GM19351 (cell line): ENCODE measurements at regions not wholly inside any gene's neighbourhood (a gene's known extent, or its start where the extent isn't known, plus 50 kb on each side); places are given as distances from the start of the nearest gene placed in this dataset.

Experiments used
- ATAC-seq: cut with Tn5 transposase; IDR thresholded peaks from one replicate; pipeline ENCODE4 v1.9.1; 2021; ENCODE audit warnings: mild to moderate bottlenecking, moderate library complexity; ENCODE audit not compliant: unreplicated experiment

DNA sequence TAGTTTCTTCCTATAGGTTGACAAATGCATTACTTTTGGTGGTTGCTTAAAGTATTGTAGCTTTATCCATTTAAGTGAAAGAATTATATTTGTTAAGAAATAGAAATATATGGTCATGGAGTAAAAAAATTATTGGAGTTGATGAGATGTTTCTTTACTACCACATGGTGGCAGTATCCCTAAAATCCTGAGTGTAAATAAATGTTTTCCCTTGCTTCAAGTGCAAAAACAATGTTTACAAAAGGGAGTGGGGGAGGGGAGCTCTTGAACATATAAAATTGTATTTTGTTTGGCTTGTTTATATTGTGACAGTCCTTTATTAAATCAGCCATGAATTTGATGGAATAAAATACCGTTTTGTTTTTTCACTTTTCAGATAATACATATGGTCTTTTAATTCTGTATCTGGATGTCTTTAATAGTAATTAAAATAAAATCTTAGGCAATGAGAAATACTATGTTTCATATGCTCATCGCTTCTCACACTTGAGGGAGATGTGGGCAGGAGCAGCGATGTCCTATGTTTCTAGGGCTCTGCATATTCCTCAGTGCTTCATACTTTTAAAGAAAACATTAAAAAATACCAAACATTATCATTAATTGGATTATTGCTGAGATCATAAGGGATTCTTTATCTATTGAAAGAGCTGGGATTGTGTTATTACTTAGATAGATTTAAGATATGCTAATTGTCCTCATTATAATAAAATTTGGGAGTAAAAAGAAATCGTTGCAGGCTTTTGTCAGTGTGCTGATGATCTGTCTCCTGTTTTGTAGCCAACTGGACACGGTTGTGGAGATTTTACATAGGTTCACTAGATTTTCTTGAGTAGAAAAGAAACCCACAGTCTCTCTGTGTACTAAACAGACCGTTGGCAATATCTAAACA, 349.7 kb downstream of the TUSC7 start:
- no peak for ATAC-seq

- no peak for ATAC-seq
Observed at GRCh38 chr3:117059956-117060270, 350.3 kb downstream of the TUSC7 start.

DNA sequence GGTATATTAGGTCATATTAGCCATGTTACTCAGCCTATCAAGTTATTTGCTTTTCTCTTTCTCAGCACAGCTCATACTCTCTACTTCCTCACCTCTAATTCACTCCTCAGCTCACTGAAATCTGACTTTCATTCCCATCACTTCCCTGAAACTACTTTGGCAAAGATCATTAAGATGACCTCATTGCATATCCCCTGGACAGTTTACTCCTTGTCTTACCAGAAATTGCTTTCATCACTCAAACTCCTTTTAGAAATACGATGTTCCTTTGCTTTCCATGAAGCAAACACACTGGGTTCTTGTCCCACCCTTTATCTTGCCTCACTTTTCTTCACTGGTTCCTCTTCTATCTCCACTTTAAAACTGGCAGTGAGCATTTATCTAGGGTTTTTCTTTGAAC, 354.4 kb downstream of the TUSC7 start:
- no peak for ATAC-seq

GRCh38 chr3:117068301-117068700, 358.7 kb downstream of the TUSC7 start:
- no peak for ATAC-seq

- ATAC-seq: no peak
Observed at GRCh38 chr3:117074826-117075225, 365.2 kb downstream of the TUSC7 start.

- ATAC-seq: no peak
Observed at GRCh38 chr3:117079997-117080396, 370.4 kb downstream of the TUSC7 start.

GRCh38 chr3:117080872-117081271, 371.3 kb downstream of the TUSC7 start:
- no peak for ATAC-seq

DNA sequence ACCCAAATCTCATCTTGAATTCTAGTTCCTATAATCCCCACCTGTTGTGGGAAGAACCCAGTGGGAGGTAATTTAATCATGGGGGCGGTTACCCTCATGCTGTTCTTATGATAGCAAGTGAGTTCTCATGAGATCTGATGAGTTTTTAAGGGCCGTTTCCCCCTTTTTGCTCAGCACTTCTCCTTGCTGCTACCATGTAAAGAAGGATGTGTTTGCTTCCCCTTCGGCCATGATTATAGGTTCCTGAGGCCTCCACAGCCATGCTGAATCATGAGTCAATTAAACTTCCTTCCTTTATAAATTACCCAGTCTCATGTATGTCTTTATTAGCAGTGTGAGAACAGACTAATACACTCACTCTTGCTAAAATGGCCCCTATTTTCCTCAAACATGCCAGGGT, 374.7 kb downstream of the TUSC7 start:
- no peak for ATAC-seq

DNA sequence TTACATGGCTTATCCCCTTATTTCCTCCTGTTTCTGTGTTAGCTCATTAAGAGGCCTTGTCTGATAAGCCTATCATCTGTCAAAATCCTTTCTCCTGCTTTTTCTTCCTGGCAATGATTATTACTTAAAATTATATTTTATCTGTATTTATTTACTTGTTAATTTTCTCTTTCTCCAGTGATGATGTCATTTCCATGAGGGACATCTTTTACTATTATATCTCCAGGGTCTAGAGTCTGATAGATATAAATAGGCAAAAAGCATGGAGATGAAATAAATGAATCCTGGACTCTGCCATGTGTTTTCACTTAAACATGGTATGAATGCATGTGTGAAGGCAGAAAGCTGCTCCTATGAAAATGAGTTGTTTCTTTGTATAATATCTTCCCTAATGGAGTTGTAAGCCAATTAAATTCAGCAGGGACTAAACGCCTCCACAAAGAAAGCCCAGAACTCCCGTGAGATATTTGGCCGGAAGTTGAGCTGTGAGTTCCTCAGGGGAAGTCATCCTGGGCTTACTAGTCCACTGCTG, 375.2 kb downstream of the TUSC7 start:
- no peak for ATAC-seq

GRCh38 chr3:117091676-117092075, 382.1 kb downstream of the TUSC7 start:
- ATAC-seq: no peak

- ATAC-seq: no peak
Observed at GRCh38 chr3:117096549-117096948, 387.0 kb downstream of the TUSC7 start.

DNA sequence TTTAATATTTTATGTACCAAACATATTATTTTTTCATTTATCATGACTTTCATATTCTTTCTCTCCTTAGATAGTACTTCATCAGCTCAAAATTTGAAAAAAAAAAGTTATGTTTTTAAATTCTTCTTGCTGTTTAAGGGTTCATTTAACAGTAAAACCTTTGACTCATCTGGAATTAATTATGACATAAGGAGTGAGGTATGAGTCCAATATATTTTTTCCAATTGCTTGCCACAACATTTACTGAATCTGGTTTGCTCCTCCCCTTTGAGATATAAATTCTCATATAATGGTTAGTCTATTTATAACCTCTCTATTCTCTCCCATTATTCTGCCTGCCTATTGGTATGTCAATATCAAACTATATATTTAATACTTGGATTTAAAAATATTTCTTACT, 387.8 kb downstream of the TUSC7 start:
- no peak for ATAC-seq

DNA sequence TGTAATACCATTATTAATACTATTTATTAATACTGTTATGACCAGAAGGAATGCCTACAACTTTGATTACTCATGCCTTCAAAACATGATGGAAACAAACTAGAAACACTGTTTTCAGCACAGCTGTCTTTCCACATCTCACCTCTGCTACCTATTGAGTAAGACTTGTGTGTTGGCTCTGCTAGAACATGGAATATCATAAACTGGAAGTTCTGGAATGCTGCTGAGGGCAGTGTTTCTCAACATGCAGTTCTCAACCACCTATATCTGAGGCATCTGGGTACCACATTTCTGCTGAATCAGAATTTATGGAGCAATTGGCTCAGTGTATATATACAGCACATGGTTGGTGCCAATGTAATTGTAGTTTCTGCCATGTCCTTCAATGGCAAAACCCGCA, 392.1 kb downstream of the TUSC7 start:
- ATAC-seq: no peak

- no peak for ATAC-seq
Observed at GRCh38 chr3:117102426-117102825, 392.8 kb downstream of the TUSC7 start.

DNA sequence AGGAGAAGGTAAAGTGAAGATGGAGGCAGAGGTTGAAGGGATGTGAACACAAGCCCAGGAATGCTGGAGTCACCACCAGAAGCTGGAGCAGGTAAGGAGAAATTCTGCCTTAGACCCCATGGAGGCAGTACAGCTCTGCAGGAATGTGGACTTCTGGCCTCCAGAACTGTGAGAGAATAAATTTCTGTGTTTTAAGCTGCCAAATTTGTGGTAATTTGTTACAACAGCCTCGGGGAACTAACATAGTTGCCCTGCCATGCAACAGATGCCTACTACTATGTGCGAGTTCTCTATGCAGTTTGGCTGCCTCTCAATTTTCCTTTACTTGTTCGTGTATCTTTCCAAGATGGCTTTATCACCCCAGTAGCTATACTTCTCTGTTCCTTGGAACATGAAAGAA, 394.1 kb downstream of the TUSC7 start:
- ATAC-seq: no peak

- ATAC-seq: no peak
Observed at GRCh38 chr3:117104381-117104780, 394.8 kb downstream of the TUSC7 start.

- ATAC-seq: no peak
Observed at GRCh38 chr3:117104792-117105191, 395.2 kb downstream of the TUSC7 start.

DNA sequence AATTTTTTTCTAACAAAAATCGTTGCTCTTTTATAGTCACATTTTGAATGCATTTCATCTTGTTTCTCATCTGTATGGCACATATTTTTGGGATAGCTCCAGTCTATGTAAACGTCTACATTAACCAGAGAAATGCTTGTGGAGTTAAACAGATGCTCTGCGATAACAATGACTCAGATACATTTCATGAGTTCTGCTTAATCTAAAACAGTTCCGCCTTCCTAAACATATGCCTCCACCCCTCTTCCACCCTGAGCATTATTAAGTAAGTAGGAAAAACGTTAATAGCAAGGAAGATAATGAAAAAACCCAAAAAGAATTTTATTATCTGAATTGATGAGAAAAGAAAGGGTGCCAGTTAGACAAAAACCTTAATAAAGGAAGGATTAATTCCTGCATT, 396.1 kb downstream of the TUSC7 start:
- ATAC-seq: no peak

- ATAC-seq: no peak
Observed at GRCh38 chr3:117106396-117106795, 396.8 kb downstream of the TUSC7 start.

- ATAC-seq: no peak
Observed at GRCh38 chr3:117107946-117108345, 398.4 kb downstream of the TUSC7 start.

- no peak for ATAC-seq
Observed at GRCh38 chr3:117109178-117109577, 399.6 kb downstream of the TUSC7 start.

- ATAC-seq: no peak
Observed at GRCh38 chr3:117114517-117115265, 405.1 kb downstream of the TUSC7 start.
